ENCODE measurements at regions not wholly inside any gene's neighbourhood (a gene's known extent, or its start where the extent isn't known, plus 50 kb on each side); places are given as distances from the start of the nearest gene placed in this dataset.

GRCh38 chr2:220053919-220054318 lies 426.5 kb downstream of the SLC4A3 start:
- Histone ChIP-seq H3K27ac (ENCODE audit: low read length) (no peak overlapping the region), H3K4me1 (ENCODE audit: control insufficient read depth, insufficient read depth, low read length) (no peaks in the 10 kb centered on the region), H3K27me3 (ENCODE audit: control insufficient read depth, insufficient read depth) (no peaks in the 10 kb centered on the region), H3K9me3 (ENCODE audit: control insufficient read depth, low read length) (no peaks in the 10 kb centered on the region), H3K4me3 (ENCODE audit: low read length) (no peak overlapping the region)
- intact Hi-C loops (cut with DNase I): no loop called here
- DNase-seq: no peak
- ATAC-seq: no peak

GRCh38 chr2:220057391-220057790 lies 430.0 kb downstream of the SLC4A3 start:
- no peaks in the 10 kb centered on the region for H3K9me3 ChIP-seq (ENCODE audit: control insufficient read depth, low read length)
- DNase-seq: no peak
- no peaks in the 10 kb centered on the region for H3K27me3 ChIP-seq (ENCODE audit: control insufficient read depth, insufficient read depth)
- 88% methylated on average over 3 of the region's 3 CpGs for WGBS
- no peak for ATAC-seq
- peaks cover 2% of the 10 kb centered on the region for H3K4me1 ChIP-seq (ENCODE audit: control insufficient read depth, insufficient read depth, low read length)
- no peak overlapping the region for H3K4me3 ChIP-seq (ENCODE audit: low read length)
- intact Hi-C loops (cut with DNase I): no loop called here
- no peak overlapping the region for H3K27ac ChIP-seq (ENCODE audit: low read length)

- Histone ChIP-seq H3K27me3 (ENCODE audit: control insufficient read depth, insufficient read depth) (no peaks in the 10 kb centered on the region), H3K4me3 (ENCODE audit: low read length) (no peak overlapping the region), H3K27ac (ENCODE audit: low read length) (no peak overlapping the region), H3K4me1 (ENCODE audit: control insufficient read depth, insufficient read depth, low read length) (peaks cover 2% of the 10 kb centered on the region), H3K9me3 (ENCODE audit: control insufficient read depth, low read length) (no peaks in the 10 kb centered on the region)
- ATAC-seq: no peak
- intact Hi-C loops (cut with DNase I): no loop called here
- WGBS: 75% methylated on average over 9 of the region's 9 CpGs
- no peak for DNase-seq
Measured at GRCh38 chr2:220057916-220058315, 430.5 kb downstream of the SLC4A3 start.

DNA sequence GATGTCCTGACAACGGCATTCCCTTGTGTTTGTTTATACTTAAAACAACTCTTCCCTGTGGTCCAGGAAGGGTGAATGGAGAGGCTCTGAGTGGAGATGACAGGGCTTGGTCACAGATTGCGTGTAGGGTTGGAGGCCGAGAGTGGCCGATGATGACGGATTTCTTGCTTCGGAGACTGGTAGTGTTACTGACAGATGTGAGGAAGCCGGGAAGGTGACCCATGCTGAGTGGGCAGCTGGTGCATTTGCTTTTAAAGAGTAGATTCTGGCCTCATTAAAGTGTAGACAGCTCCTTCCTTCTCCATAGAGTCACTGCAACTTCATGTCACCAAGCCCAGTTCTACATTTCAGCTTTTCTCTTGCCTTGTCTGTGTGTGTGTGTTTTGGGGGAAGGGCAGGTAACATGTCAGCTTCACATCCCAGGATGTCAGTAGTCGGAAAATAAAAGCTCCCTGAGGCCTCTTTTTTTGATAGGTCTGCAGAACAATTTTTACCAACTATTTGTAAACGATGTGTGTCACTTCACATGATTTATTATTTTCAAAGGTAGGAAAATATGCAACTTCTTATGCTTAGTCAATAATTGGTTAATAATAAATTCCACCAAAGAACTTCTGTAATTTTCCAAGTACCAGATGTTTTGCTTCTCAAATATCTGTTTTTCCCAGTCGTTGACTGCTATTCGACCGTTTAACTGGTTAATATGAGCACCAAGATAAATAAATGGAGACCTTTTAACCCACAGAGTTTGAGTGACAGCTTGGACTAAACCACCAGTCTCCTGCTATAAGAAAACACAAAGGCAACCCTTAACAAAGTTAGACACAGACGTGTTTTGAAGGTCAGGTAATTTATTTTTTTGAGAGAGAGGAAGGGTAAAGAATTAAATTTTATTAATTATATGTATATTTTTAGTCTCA lies 436.9 kb downstream of the SLC4A3 start:
- Histone ChIP-seq H3K27me3 (ENCODE audit: control insufficient read depth, insufficient read depth) (no peaks in the 10 kb centered on the region), H3K4me1 (ENCODE audit: control insufficient read depth, insufficient read depth, low read length) (peaks cover 2% of the 10 kb centered on the region), H3K27ac (ENCODE audit: low read length) (no peak overlapping the region), H3K9me3 (ENCODE audit: control insufficient read depth, low read length) (no peaks in the 10 kb centered on the region), H3K4me3 (ENCODE audit: low read length) (no peak overlapping the region)
- ATAC-seq (no peak), DNase-seq (no peak)
- intact Hi-C loops (cut with DNase I): no loop called here
- WGBS: 50% methylated on average over 13 of the region's 13 CpGs

DNA sequence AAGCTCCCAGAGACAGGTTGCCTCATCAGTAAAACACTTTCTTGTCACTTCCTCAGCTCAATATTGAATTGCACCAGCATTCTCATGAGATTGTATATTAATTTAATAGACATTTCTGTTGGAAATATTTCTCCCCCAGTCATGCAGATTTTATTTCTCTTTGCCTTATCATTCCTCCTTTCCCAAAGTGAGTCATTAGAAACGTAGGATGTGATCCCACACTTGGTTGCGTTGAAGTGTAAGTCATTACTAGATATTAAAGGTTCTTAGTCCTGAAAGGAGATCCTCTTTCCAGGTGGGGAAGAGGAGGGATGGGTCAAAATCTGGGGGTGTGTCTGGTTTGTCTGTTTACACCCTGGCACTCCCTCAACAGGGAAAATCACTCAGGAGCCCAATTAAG lies 438.2 kb downstream of the SLC4A3 start:
- 65% methylated on average over 2 of the region's 2 CpGs for WGBS
- DNase-seq (no peak), ATAC-seq (no peak)
- H3K4me3 ChIP-seq (ENCODE audit: low read length): no peak overlapping the region
- no peaks in the 10 kb centered on the region for H3K9me3 ChIP-seq (ENCODE audit: control insufficient read depth, low read length)
- no peaks in the 10 kb centered on the region for H3K27me3 ChIP-seq (ENCODE audit: control insufficient read depth, insufficient read depth)
- intact Hi-C loops (cut with DNase I): no loop called here
- peaks cover 2% of the 10 kb centered on the region for H3K4me1 ChIP-seq (ENCODE audit: control insufficient read depth, insufficient read depth, low read length)
- no peak overlapping the region for H3K27ac ChIP-seq (ENCODE audit: low read length)

DNA sequence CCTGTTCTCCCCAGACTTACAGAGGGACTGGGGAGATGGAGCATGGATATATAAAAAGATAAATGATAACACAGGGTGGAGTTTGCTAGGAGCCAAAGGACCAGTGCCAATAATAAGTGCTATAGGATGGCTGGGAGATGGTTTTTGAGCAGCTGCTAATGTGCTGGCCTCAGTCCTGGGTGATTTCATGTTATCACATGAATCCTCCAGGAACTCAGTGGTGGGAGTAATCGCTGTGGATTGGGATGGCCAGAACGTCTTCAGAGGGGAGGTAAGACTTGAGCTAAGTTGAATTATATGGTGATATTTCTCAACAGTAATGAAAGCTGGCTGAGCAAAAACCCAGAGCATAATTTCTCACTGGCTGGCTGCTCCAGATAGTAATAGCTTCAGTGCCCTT lies 441.4 kb downstream of the SLC4A3 start:
- Histone ChIP-seq H3K4me3 (ENCODE audit: low read length) (no peak overlapping the region), H3K4me1 (ENCODE audit: control insufficient read depth, insufficient read depth, low read length) (no peaks in the 10 kb centered on the region), H3K9me3 (ENCODE audit: control insufficient read depth, low read length) (no peaks in the 10 kb centered on the region), H3K27me3 (ENCODE audit: control insufficient read depth, insufficient read depth) (no peaks in the 10 kb centered on the region), H3K27ac (ENCODE audit: low read length) (no peak overlapping the region)
- intact Hi-C loops (cut with DNase I): no loop called here
- 27% methylated on average over 2 of the region's 2 CpGs for WGBS
- DNase-seq: no peak
- ATAC-seq: no peak

GRCh38 chr2:220070349-220070748 lies 442.9 kb downstream of the SLC4A3 start:
- H3K9me3 ChIP-seq (ENCODE audit: control insufficient read depth, low read length): no peaks in the 10 kb centered on the region
- intact Hi-C loops (cut with DNase I): no loop called here
- 90% methylated on average over 1 of the region's 1 CpG for WGBS

GRCh38 chr2:220071696-220072095 lies 444.3 kb downstream of the SLC4A3 start:
- ATAC-seq: no peak
- H3K27me3 ChIP-seq (ENCODE audit: control insufficient read depth, insufficient read depth): no peaks in the 10 kb centered on the region
- H3K9me3 ChIP-seq (ENCODE audit: control insufficient read depth, low read length): no peaks in the 10 kb centered on the region
- no peaks in the 10 kb centered on the region for H3K4me1 ChIP-seq (ENCODE audit: control insufficient read depth, insufficient read depth, low read length)
- DNase-seq: no peak
- intact Hi-C loops (cut with DNase I): no loop called here
- H3K27ac ChIP-seq (ENCODE audit: low read length): no peak overlapping the region
- 84% methylated on average over 5 of the region's 5 CpGs for WGBS
- no peak overlapping the region for H3K4me3 ChIP-seq (ENCODE audit: low read length)

More at GRCh38 chr2:220070349-220070748, 442.9 kb downstream of the SLC4A3 start:
- DNase-seq (no peak), ATAC-seq (no peak)
- Histone ChIP-seq H3K4me3 (ENCODE audit: low read length) (no peak overlapping the region), H3K27me3 (ENCODE audit: control insufficient read depth, insufficient read depth) (no peaks in the 10 kb centered on the region), H3K4me1 (ENCODE audit: control insufficient read depth, insufficient read depth, low read length) (no peaks in the 10 kb centered on the region), H3K27ac (ENCODE audit: low read length) (no peak overlapping the region)

- H3K27me3 ChIP-seq (ENCODE audit: control insufficient read depth, insufficient read depth): no peaks in the 10 kb centered on the region
- no peak overlapping the region for H3K4me3 ChIP-seq (ENCODE audit: low read length)
- no peaks in the 10 kb centered on the region for H3K9me3 ChIP-seq (ENCODE audit: control insufficient read depth, low read length)
- intact Hi-C loops (cut with DNase I): no loop called here
- WGBS: 60% methylated on average over 8 of the region's 8 CpGs
- no peak for ATAC-seq
- no peaks in the 10 kb centered on the region for H3K4me1 ChIP-seq (ENCODE audit: control insufficient read depth, insufficient read depth, low read length)
- DNase-seq: no peak
- no peak overlapping the region for H3K27ac ChIP-seq (ENCODE audit: low read length)
Measured at GRCh38 chr2:220072669-220073220, 445.3 kb downstream of the SLC4A3 start.

DNA sequence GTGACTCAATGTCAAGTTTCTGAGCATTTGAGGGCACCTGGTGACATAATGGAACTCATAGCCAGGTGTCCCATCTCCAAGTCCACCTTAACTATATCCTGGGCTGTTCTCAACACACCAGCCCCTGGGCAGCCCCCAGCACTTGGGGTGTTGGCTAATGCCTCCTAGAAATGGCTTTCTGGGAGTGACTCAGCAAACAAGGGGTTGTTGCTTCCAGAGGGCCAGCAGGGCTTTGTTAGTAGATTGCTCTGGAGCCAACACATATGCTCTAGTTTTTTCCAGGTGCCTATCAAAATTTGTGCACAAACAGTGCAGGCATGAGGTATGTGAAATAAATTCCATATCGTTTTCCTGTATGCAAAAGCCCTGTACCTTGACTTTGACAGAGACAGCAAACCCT lies 448.4 kb downstream of the SLC4A3 start:
- DNase-seq (no peak), ATAC-seq (no peak)
- Histone ChIP-seq H3K4me3 (ENCODE audit: low read length) (no peak overlapping the region), H3K9me3 (ENCODE audit: control insufficient read depth, low read length) (no peaks in the 10 kb centered on the region), H3K27ac (ENCODE audit: low read length) (no peak overlapping the region), H3K4me1 (ENCODE audit: control insufficient read depth, insufficient read depth, low read length) (peaks cover 2% of the 10 kb centered on the region), H3K27me3 (ENCODE audit: control insufficient read depth, insufficient read depth) (no peaks in the 10 kb centered on the region)
- intact Hi-C loops (cut with DNase I): no loop called here
- WGBS: 73% methylated on average over 1 of the region's 1 CpG

- DNase-seq (peak in 2 of 3 donors; percentile 34 to 55), ATAC-seq (peak; percentile 83 to 84)
- intact Hi-C loops (cut with DNase I): no loop called here
Measured at GRCh38 chr2:220076734-220077133, 449.3 kb downstream of the SLC4A3 start.

More at GRCh38 chr2:220076734-220077133, 449.3 kb downstream of the SLC4A3 start:
- Histone ChIP-seq H3K4me1 (ENCODE audit: control insufficient read depth, insufficient read depth, low read length) (peaks cover 2% of the 10 kb centered on the region), H3K9me3 (ENCODE audit: control insufficient read depth, low read length) (no peaks in the 10 kb centered on the region), H3K4me3 (ENCODE audit: low read length) (no peak overlapping the region), H3K27ac (ENCODE audit: low read length) (peak overlapping the region; percentile 54), H3K27me3 (ENCODE audit: control insufficient read depth, insufficient read depth) (no peaks in the 10 kb centered on the region)
- WGBS: 45% methylated on average over 9 of the region's 9 CpGs
